T47D (cell line): ENCODE measurements at regions not wholly inside any gene's neighbourhood (a gene's known extent, or its start where the extent isn't known, plus 50 kb on each side); places are given as distances from the start of the nearest gene placed in this dataset.

Experiments
- DNase-seq, 2 experiments: peaks; one replicate each; pipeline versions ENCODE4 v3.0.0 to v3.0.0-alpha.2; 2011 to 2012; ENCODE audit warnings: low read depth in 1 of 2, low spot score in 1 of 2
- JUND ChIP-seq: IDR thresholded peaks from 2 replicates; pipeline ENCODE4 v1.6.1; 2012; ENCODE audit warnings: low read depth
- in situ Hi-C: cut with HindIII; loops from 2 replicates; pipeline ENCODE4 v1.10.0; 2016; ENCODE audit warnings: low sequenced_read_pairs, low pct_unique_long_range_greater_than_20kb

DNA sequence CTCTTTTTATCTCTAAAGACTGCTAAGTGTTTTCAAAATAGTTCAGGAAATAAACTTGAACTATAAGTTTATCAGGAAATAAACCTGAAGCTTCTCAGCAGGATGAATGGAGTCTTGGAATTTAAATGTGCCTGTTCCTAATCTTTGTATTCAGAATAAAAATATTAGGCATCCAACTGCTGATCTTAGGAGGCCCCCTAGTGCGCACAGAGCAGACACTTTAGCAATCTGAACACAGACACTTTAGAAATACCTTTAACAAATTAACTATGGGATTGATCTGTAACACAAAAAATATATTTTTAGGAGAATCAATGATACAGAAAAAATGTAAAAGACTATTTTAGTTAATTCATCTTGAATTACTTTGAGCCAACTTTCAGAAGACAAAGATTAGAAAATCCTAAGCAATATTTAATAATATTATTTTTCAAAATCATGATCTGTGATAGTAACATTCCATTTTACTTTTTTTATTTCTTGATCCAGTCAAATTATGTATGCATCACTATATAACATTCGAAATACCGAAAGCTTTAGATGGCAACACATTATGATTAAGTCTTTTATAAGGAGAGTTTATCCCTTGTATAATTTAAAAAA, 80.9 kb downstream of the SLC41A2 start:
- in situ Hi-C loops = no loop called here
- no peak for TF ChIP-seq JUND
- peak in 1 of 2 experiments; percentile 58 for DNase-seq

DNA sequence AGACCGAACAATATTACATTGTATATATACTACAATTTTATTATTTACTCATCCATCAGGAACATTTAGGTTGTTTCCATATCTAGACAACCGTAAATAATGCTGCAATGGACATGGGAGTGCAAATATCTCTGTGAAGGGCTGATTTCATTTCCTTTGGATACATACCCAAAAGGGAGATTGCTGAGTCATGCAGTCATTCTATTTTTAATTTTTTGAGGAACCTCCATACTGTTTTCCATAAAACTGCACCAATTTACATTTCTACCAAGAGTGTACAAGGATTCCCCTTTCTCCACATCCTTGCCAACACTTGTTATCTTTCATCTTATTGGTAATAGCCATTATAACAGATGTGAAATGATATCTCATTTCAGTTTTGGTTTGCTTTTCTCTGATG, 84.7 kb downstream of the SLC41A2 start:
- no peak for TF ChIP-seq JUND
- DNase-seq = no peak
- in situ Hi-C loops = no loop called here

DNA sequence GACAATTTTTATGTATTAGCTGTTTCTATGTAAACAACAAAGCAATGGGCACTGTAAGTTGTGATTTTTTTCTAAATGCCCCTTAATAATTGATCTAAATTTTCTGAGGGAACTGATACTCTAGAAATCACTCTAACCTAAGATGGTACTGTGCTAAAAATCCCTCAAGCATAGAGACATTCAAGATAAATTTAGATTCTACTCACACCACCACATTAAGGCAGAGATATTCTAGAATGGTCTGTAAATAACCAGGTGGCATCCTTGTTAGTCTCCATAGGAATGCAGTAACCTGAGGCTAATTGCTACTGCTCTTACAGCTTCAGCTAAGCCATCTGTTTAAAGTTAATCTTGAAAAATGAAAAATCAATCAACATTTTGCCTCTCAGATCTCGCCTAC, 87.3 kb downstream of the SLC41A2 start:
- no peak for DNase-seq
- in situ Hi-C loops = no loop called here
- no peak for TF ChIP-seq JUND

DNA sequence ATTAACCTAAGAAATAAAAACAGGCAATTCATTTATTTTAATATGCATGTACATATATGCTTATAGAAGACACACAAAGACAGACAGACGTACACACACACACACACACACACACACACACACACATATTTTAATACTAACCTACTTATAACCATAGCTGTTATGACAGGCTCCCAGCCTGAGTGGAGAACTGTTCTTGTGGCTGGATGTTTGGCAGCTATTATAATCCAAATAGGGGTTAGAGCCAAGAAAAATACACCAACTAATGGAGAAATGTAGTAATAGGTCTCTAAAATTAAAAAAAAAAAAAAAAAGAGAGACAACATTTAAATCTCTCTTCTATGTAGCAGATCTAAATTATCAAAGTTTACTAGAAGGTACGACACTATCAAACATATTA, 91.8 kb downstream of the SLC41A2 start:
- TF ChIP-seq JUND = no peak
- in situ Hi-C loops = no loop called here
- DNase-seq = no peak

DNA sequence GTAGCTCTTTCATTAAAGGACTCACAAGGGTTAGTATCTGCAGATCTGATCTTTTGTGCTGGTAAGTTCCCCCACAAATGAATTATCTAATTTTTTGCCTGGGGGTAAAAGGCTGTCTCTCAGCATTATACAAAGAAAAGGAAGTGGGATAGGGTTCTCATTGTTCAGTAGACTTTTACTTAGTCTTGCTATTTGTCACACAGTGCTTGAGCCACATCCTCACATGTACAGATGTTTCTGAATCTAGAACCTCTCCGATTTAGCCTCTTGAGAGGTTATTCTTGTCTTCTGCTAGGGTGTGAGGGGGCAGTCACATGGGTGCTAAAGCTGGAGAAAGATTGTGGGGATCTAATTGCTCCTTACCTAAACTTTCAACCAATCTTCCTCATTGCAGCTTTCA, 93.0 kb downstream of the SLC41A2 start:
- in situ Hi-C loops = no loop called here
- TF ChIP-seq JUND = no peak
- DNase-seq = no peak

DNA sequence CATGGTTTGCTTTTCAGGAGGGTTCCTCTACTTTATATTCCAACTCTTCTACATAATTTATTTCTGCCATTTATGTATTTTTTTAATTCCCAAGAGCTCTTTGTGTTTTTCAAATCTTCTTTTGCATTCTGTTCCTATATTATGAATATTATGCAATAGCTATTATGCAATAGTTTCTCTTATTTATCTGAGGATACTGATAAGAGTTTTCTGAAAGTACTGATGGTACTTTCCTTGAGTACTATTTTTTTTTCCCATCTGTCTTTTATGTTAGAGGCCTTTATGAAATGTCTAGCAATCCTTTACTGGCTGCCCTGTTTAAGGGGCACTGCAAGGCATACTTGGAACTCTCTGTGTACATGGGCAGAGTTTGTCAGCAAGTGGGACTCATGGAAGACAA, 93.4 kb downstream of the SLC41A2 start:
- TF ChIP-seq JUND = no peak
- DNase-seq = no peak
- in situ Hi-C loops = no loop called here

DNA sequence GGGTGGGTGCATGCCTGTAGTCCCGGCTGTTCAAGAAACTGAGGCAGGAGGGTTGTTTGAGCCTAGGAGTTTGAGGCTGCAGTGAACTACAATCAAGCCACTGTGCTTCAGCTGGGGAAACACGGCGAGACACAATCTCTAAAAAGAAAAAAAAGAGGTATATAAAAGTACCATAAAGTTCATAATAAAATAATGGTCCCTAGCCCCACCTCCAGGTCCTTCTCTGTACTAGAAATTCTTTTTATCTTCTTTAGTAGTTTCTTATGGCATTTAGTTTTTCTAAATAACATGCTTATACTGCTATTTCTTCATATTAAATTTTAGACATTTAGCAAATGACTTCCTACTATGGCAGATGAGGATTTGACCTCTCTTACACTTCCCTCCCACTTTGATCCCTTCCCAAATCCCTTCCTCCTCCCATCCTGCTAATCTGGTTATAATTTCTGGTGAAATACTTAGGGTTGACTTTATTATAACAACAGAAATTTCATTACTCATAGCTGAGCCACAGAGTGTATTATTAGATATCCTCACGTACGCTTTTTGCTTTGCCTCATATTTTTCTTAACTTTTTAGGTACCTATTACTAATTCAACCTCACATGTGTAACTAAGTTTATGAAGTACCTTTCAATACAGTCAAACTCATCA, 94.7 kb downstream of the SLC41A2 start:
- DNase-seq = no peak
- in situ Hi-C loops = no loop called here
- no peak for TF ChIP-seq JUND

DNA sequence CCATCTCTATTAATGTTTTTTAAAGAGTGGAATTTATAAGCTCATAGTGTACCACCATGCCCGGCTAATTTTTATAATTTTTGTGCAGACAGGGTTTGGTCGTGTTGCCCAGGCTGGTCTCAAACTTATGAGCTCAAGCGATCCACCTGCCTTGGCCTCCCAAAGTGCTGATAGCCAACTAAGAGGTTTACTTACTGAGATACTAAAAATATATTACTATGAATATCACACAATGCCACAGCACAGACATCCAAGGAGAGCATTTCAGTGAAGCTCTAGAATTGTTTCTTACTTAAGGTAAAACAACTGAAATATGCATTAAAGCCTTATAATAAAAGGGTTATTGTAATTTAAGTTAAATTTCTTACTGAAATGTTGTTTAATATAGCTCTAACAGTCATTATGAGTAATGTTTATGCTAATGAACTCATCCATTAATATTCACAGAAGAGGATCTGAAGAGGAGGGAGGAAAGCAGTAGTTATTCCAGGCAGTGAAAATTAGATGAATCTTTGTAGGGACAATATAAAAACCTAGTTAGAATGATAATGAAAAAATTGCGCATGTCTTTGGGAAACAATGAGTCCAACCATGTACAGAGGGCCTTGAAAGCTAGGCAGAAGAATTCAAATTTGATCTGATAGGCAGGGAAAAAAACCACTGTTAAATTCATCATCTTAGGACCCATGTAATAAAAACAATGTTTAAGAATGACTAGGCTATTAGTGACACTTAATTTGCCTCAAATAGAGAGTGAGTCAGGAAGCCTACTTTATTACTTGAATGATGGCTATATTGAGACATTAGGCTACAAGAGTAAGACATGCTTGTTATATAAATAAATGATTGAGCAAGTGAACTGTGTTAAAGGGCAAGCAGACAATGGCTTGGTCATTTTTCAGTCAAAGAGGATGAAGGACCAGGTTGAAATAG, 99.2 kb downstream of the SLC41A2 start:
- in situ Hi-C loops = no loop called here

DNA sequence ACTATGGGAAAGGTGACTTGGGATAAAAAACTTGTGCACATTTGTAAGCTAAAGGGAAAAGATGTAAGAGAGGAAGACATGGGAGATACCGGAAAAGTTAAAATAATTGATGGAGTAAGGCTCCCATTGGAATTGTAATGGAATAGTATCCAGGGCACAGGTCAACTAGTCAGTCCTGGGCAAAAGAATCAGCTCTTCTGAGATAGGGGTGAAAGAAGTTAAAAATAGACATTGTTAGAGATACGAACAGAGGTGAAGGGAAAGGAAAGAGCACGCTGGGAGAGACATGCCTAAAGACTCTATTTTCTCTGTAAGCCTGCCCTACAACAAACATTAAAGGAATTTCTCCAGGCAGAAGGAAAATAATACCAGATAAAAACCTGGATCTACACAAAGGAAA, 101.6 kb downstream of the SLC41A2 start:
- TF ChIP-seq JUND = no peak
- in situ Hi-C loops = no loop called here
- DNase-seq = no peak

More for the DNA sequence above, 99.2 kb downstream of the SLC41A2 start:
- DNase-seq = no peak
- no peak for TF ChIP-seq JUND

DNA sequence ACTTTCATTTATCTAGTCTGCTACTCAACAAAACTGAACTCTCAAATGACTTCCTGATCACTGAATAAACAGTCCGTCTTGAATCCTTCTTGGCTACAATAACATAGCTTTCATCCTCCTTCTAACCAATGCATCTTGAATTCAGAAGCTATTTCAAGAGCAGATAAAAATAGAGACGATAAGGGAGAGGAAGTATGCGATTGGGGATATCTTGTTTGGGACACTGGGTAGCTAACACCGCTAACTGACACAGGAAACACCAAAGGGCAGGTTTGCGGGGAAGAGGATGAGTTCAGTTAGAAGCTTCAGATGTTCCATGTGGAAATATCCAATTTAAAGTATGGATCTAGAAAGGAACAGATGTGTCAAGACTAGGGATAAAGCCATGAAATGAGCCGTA, 102.5 kb downstream of the SLC41A2 start:
- TF ChIP-seq JUND = no peak
- in situ Hi-C loops = no loop called here
- DNase-seq = no peak

DNA sequence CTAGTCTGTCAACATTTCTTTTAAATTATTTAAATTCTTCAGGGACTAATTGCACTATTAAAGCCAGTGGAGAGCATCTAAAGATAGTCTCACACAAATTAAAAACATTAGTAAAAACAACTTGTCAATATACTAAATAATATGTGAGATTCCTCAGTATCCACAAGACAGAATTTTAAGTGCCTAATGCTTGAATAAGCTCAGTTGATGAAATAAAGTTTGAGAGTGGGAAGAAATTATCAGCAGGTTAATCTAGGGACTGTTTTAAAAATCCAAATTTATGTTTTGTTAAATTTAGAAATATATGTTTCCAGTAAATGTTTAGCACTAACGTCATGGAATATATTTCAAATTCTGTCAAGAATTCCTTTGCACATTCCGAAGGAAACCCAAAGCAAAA, 105.2 kb downstream of the SLC41A2 start:
- in situ Hi-C loops = no loop called here
- TF ChIP-seq JUND = no peak
- DNase-seq = no peak

DNA sequence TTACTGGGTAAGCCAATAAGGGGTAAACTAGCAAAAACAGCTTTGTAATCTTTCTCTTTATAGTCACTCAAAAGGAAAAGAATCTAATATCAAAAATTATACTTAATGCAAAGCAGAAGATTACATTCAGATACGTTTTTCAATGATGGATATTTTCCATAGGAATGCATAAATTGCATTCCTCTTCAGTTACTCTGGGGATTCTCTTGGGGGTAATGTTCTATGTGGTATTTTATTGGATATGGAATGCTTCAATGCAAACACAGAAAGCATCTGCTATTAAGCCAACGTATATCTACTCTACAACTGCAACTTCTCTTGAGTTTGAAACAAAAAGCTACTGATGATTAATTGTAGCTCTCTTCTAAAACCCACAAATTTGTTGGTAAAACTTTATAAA, 106.0 kb downstream of the SLC41A2 start:
- in situ Hi-C loops = no loop called here
- DNase-seq = no peak
- no peak for TF ChIP-seq JUND

DNA sequence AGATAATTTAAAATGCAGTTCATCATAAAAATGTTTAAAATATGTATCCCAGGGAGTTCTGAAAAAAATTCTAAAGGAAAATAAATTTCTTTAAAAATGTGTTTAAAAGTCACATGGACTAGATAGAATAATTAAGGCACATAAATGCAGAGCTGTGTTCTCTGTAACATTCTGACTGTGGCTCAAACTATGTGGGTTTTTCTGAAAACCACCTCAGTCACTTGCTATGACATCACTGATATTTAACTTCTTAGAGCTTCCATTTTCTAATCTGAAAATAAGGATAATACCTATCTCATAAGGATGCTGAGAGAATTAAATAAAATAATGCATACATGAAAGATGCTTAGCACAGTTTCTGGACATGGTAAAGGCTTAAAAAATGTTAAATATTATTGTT, 107.3 kb downstream of the SLC41A2 start:
- in situ Hi-C loops = no loop called here
- DNase-seq = no peak
- TF ChIP-seq JUND = no peak
